Neuron (in vitro differentiated cells): ENCODE measurements at regions not wholly inside any gene's neighbourhood (a gene's known extent, or its start where the extent isn't known, plus 50 kb on each side); places are given as distances from the start of the nearest gene placed in this dataset.

Experiments
- H2AFZ ChIP-seq: one replicate; pipeline ENCODE4 v1.6.1; 2013; ENCODE audit warnings: low read depth, mild to moderate bottlenecking, inconsistent platforms, low read length, moderate library complexity
- H3K27me3 ChIP-seq: one replicate; pipeline ENCODE4 v1.6.1; 2013; ENCODE audit warnings: low read length; ENCODE audit not compliant: insufficient read depth
- H3K36me3 ChIP-seq: one replicate; pipeline ENCODE4 v1.6.1; 2013; ENCODE audit warnings: low read length; ENCODE audit not compliant: insufficient read depth
- H3K4me1 ChIP-seq: one replicate; pipeline ENCODE4 v1.6.1; 2013; ENCODE audit warnings: low read length; ENCODE audit not compliant: insufficient read depth
- H3K4me3 ChIP-seq: 2 replicates; pipeline ENCODE4 v1.5.1; 2013; ENCODE audit warnings: mild to moderate bottlenecking, low read length, moderate library complexity
- H3K9me3 ChIP-seq: one replicate; pipeline ENCODE4 v1.6.1; 2013; ENCODE audit warnings: low read length

DNA sequence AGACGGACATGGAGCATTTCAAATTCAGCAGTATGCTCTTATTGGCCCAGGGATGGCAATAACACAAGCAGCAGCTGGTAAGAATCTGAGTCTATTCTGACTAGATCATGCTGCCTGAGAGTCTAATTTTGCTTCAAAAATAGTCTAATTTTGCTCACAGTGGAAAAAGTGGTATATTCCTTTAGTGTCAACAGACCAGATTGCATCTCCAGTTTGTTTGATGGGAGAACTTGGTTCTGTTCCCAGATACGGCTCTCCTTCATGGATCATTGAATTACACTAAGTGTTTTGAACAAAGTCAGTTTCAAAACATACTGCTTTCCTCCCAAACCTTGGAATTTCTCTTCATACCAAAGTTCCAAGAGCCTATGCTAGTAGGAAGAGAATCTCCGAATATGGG is 586.1 kb downstream of the RNF144B start:
- no peak overlapping the region for H3K4me3 ChIP-seq
- no peaks in the 10 kb centered on the region for H3K9me3 ChIP-seq
- H2AFZ ChIP-seq, result no peak overlapping the region
- peaks cover 4% of the 10 kb centered on the region for H3K4me1 ChIP-seq
- no peaks in the 10 kb centered on the region for H3K27me3 ChIP-seq
- H3K36me3 ChIP-seq, result no peaks in the 10 kb centered on the region

- H3K4me1 ChIP-seq, result peaks cover 13% of the 10 kb centered on the region
- H3K9me3 ChIP-seq, result no peaks in the 10 kb centered on the region
- no peak overlapping the region for H2AFZ ChIP-seq
- H3K4me3 ChIP-seq, result no peak overlapping the region
- no peaks in the 10 kb centered on the region for H3K27me3 ChIP-seq
- no peaks in the 10 kb centered on the region for H3K36me3 ChIP-seq
These were observed 588.9 kb downstream of the RNF144B start for GRCh38 chr6:18976091-18976490.

DNA sequence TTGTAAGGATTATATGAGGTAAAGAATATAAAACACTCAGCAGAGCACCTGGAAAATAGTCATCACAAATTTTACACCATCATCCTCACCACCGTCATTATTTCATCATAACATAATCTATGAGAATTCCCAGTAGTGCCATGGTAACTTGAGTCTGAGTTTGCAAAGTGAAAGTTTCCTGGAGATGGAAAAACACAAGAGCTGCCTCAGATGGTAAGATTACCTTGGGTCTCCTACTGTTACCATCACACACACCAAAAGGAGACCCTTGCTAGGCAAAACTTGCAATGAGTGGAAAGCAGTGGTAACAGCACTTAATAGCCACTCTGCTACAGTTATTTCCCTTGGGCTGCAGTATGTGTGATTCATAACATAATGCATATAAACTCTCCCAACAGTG is 589.8 kb downstream of the RNF144B start:
- Histone ChIP-seq H3K36me3 (no peaks in the 10 kb centered on the region), H3K9me3 (no peaks in the 10 kb centered on the region), H3K4me1 (peaks cover 20% of the 10 kb centered on the region)

DNA sequence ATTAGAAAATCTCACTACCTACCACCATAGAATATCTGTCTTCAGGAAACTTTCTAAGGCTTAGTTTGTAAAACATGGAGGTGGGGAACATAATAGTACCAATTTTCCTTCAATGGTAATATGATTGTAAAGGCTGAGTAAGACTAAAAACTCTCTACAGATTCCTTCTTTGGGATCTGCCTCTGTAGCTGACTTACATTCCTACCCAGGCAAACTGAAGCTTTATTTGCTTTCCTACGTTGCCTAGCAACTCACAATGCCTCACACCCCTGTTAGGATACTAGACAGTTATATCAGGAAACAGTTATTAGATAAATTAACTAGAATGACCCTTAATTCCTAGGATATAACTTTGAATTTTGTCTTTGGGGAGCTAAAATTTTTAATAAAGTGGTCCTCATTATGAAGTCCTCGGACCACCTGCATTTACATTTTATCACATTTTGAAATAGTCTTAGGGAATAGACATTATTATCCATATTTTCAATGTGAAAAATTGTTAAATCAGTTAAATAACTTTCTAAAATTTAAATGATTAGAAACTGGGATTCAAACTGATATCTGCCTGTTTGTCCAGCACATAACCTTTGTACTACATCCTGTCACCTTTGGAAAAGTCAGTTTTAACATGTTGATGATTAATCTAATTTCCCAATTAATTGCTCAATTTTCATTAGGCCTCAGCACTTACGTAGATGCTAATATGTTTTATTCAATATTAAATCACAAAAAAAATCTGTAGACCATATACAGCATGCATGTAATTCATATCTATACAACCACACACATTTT is 591.4 kb downstream of the RNF144B start:
- H3K27me3 ChIP-seq, result no peaks in the 10 kb centered on the region
- no peaks in the 10 kb centered on the region for H3K36me3 ChIP-seq
- no peaks in the 10 kb centered on the region for H3K9me3 ChIP-seq
- H2AFZ ChIP-seq, result no peak overlapping the region
- H3K4me3 ChIP-seq, result no peak overlapping the region
- H3K4me1 ChIP-seq, result peaks cover 20% of the 10 kb centered on the region

More for the DNA sequence above, 589.8 kb downstream of the RNF144B start:
- no peaks in the 10 kb centered on the region for H3K27me3 ChIP-seq
- H2AFZ ChIP-seq, result no peak overlapping the region
- H3K4me3 ChIP-seq, result no peak overlapping the region

DNA sequence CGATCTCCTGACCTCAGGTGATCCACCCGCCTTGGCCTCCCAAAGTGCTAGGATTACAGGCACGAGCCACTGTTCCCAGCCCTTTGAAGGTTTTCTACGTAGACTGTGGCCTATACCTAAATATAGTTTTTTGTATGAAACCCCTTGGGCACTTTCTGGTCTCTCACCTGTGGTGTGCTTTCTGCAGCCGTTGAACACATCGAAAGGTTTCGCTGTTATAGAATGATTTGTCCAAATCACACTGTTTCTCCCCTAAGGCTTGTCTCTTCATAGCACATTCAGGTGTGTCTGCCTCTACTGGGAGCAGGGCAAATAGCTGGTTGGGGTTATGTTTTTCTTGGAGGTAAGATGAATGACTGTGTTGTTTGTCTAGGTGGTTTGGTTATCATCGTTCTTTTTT is 597.9 kb downstream of the RNF144B start:
- H3K4me3 ChIP-seq, result no peak overlapping the region
- no peaks in the 10 kb centered on the region for H3K36me3 ChIP-seq
- no peaks in the 10 kb centered on the region for H3K27me3 ChIP-seq
- H2AFZ ChIP-seq, result no peak overlapping the region
- no peaks in the 10 kb centered on the region for H3K9me3 ChIP-seq
- peaks cover 11% of the 10 kb centered on the region for H3K4me1 ChIP-seq

GRCh38 chr6:18985996-18986395 is 598.8 kb downstream of the RNF144B start:
- Histone ChIP-seq H3K36me3 (no peaks in the 10 kb centered on the region), H3K4me3 (no peak overlapping the region), H3K9me3 (no peaks in the 10 kb centered on the region), H3K27me3 (no peaks in the 10 kb centered on the region), H2AFZ (no peak overlapping the region), H3K4me1 (peaks cover 12% of the 10 kb centered on the region)

DNA sequence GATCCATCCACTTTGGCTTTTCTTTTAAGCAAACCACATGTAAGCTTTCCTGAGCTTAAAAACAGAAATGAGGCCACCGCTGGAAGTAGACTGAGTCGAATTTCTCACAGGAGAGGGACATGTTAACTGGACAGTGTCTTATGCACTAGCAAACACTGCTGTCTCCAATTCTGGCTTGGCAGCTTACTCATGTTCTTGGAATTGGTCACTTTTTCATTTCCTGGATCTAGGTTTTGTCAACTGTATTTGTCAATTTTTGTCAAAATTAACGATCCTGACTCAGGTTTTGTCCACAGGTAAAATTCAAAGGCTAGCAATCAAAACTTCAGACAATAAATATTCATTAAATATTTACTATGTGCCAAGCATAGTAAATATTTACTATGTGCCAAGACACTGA is 601.5 kb downstream of the RNF144B start:
- Histone ChIP-seq H3K27me3 (no peaks in the 10 kb centered on the region), H2AFZ (no peak overlapping the region), H3K9me3 (no peaks in the 10 kb centered on the region), H3K36me3 (no peaks in the 10 kb centered on the region), H3K4me3 (no peak overlapping the region), H3K4me1 (peaks cover 4% of the 10 kb centered on the region)

- Histone ChIP-seq H3K36me3 (no peaks in the 10 kb centered on the region), H3K4me1 (peaks cover 4% of the 10 kb centered on the region), H2AFZ (peak overlapping the region; percentile 31), H3K4me3 (peak overlapping the region; percentile 28), H3K27me3 (no peaks in the 10 kb centered on the region), H3K9me3 (no peaks in the 10 kb centered on the region)
These were observed 603.2 kb downstream of the RNF144B start for GRCh38 chr6:18990059-18990978.

GRCh38 chr6:18997375-18997826 is 610.3 kb downstream of the RNF144B start:
- Histone ChIP-seq H3K4me1 (no peaks in the 10 kb centered on the region), H2AFZ (no peak overlapping the region), H3K36me3 (no peaks in the 10 kb centered on the region), H3K4me3 (no peak overlapping the region), H3K9me3 (peaks cover 2% of the 10 kb centered on the region), H3K27me3 (no peaks in the 10 kb centered on the region)

- H3K9me3 ChIP-seq, result no peaks in the 10 kb centered on the region
- H3K4me1 ChIP-seq, result no peaks in the 10 kb centered on the region
- H3K36me3 ChIP-seq, result no peaks in the 10 kb centered on the region
- H2AFZ ChIP-seq, result no peak overlapping the region
- H3K4me3 ChIP-seq, result no peak overlapping the region
- no peaks in the 10 kb centered on the region for H3K27me3 ChIP-seq
These were observed 615.9 kb downstream of the RNF144B start for GRCh38 chr6:19002976-19003560.

DNA sequence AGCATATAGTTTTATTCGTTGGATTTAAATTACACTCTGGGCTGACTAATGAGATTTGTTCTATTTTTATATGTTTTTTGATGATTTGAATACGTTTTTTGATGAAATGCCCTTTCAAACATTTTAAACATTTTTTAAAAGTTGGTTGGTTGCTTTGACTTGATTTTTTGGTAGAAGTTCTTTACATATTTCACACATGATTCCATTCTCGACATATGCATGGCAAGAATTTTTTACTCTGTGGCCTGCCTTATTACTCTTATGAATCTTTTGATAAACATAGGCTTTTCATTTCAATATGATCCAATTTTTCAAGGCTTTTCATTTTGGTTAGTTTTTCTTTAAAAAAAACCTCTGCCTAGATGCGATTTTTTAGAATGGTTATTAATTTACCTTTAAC is 617.0 kb downstream of the RNF144B start:
- Histone ChIP-seq H3K27me3 (no peaks in the 10 kb centered on the region), H3K4me3 (no peak overlapping the region), H2AFZ (no peak overlapping the region), H3K36me3 (no peaks in the 10 kb centered on the region), H3K9me3 (no peaks in the 10 kb centered on the region), H3K4me1 (no peaks in the 10 kb centered on the region)

DNA sequence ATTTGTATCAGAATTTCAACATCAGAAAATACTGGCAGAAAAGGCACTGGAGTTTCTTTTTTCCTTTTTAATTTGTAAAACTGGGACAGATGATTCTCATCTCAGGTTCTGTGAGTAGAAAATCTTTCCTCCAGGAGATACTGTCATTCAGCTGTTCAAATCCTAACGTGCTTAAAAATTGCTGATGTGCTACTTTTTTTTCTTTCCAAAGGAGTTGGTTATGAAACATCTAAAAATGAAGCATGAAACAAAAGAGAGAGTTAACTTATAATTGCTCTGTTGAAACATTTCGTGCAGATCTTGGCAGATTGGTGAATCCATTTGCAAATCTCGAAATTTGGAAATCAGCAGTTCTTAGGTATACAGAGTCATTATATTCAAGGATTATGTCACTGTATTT is 622.6 kb downstream of the RNF144B start:
- Histone ChIP-seq H3K4me1 (no peaks in the 10 kb centered on the region), H3K36me3 (no peaks in the 10 kb centered on the region), H3K27me3 (no peaks in the 10 kb centered on the region), H2AFZ (no peak overlapping the region), H3K4me3 (no peak overlapping the region), H3K9me3 (no peaks in the 10 kb centered on the region)
